HUES64 (cell line): ENCODE measurements at regions not wholly inside any gene's neighbourhood (a gene's known extent, or its start where the extent isn't known, plus 50 kb on each side); places are given as distances from the start of the nearest gene placed in this dataset.
A peak's percentile ranks its signal among the peaks of the same experiment; 100 is the strongest.

ENCODE experiments used
- H3K27ac ChIP-seq: 2 replicates; pipeline ENCODE4 v1.7.0; 2013; ENCODE audit warnings: low read depth, low read length, inconsistent platforms
- H3K27me3 ChIP-seq: 2 replicates; pipeline ENCODE4 v1.6.1; 2013; ENCODE audit warnings: mild to moderate bottlenecking, low read length; ENCODE audit not compliant: insufficient read depth
- H3K36me3 ChIP-seq: 2 replicates; pipeline ENCODE4 v1.6.1; 2013; ENCODE audit warnings: mild to moderate bottlenecking, low read length; ENCODE audit not compliant: insufficient read depth
- H3K4me1 ChIP-seq: 2 replicates; pipeline ENCODE4 v1.6.1; 2013; ENCODE audit warnings: mild to moderate bottlenecking, low read length, moderate library complexity; ENCODE audit not compliant: insufficient read depth
- H3K4me3 ChIP-seq: 2 replicates; pipeline ENCODE4 v1.5.1; 2013; ENCODE audit warnings: mild to moderate bottlenecking, low read length, moderate library complexity
- H3K9ac ChIP-seq: 2 replicates; pipeline ENCODE4 v1.6.1; 2013; ENCODE audit warnings: mild to moderate bottlenecking, low read depth, low read length
- H3K9me3 ChIP-seq: 2 replicates; pipeline ENCODE4 v1.6.1; 2013; ENCODE audit warnings: low read depth, low read length; ENCODE audit not compliant: insufficient read depth
- whole genome bisulfite sequencing: fragments of 150-250, 120-280 bp; methylation state at CpG from one replicate; pipeline ENCODE4 v1.1.7; 2013; ENCODE audit warnings: missing lambda C conversion rate; 5-methylcytosine and 5-hydroxymethylcytosine counted together

DNA sequence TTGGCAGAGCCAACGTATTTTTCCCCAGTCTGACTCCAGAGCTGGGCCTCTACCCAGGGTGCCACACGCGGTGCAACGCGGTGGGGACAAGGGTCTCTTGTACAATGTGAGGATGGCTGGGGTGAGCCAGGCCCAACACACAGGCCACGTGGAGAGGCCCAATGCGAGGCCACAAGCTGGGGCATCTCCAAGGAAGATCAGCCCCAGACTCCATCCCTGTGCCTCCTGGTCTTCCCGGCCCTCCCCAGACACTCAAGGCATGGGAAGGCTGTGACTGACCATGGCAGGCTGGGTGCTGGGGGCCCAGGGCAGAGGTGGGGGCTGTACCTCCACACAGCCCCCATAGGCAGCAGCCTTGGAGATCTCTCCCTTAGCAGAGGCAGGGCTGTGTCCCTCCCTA lies 135.3 kb upstream of the FAM20C start:
- Histone ChIP-seq H3K4me1 (peaks cover 14% of the 10 kb centered on the region), H3K36me3 (no peaks in the 10 kb centered on the region), H3K9me3 (0 out of 2 replicates have a peak, but pooled peaks cover 3% of the 10 kb centered on the region), H3K4me3 (no peak overlapping the region), H3K27me3 (no peaks in the 10 kb centered on the region), H3K27ac (no peak overlapping the region), H3K9ac (no peak overlapping the region)
- WGBS = 94% methylated on average over 8 of the region's 8 CpGs

DNA sequence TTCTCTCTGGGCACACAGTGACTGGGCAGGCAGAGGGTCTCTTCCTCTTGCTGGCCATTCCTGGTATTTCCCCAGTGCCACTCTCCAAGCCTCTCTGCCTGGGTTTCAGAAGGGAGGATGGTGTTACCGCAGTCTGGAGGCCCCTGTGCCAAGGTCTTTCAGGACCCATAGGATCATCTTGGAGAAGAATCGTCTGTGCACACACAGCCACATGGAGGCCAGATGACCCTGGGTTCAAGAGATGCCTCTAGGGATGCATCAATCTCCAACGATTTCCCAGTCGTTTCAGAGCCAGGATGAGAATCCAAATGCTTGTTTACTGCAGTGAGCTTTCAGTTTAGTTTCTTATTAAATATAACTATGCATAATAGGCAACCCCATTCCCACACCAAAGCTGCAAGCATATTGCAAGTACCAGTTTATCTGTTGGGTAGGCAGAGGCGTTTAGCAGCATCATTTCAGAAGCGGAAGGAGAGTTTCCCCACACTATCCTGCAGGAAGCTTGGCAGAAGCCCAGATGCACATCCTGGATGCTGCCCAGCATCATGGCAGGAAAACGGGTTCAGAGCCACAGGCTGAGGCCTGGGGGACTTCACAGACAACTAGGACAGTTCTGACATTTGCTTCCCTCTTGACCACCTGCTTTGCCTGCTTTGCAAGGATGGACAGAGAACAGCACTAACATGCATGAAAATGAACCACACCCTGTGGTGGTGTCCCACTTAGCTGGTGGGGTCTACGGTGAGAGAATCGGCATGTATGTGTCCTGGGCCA lies 134.7 kb upstream of the FAM20C start:
- Histone ChIP-seq H3K36me3 (no peaks in the 10 kb centered on the region), H3K4me1 (peaks cover 14% of the 10 kb centered on the region), H3K27ac (no peak overlapping the region), H3K9ac (no peak overlapping the region), H3K9me3 (0 out of 2 replicates have a peak, but pooled peaks cover 3% of the 10 kb centered on the region), H3K4me3 (no peak overlapping the region), H3K27me3 (no peaks in the 10 kb centered on the region)
- 94% methylated on average over 9 of the region's 9 CpGs for WGBS

DNA sequence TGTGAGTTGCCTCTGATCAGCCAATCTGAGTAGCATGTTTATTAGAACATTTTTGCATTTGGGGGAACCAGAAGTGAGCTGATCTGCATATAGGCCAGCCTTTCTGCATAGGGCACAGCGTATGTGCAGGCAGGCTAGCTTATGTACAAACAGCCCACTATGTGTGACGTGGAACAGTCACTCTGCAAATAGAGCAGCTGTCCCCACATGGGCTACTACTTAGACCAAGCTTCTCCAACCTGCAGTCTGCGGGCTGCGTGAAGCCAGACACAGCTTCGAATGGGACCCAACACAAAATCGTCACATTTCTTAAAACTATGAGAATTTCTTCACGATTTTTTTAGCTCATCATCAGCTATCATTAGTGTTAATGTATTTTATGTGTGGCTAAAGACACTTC lies 134.1 kb upstream of the FAM20C start:
- Histone ChIP-seq H3K4me1 (peaks cover 14% of the 10 kb centered on the region), H3K27ac (no peak overlapping the region), H3K9ac (no peak overlapping the region), H3K4me3 (no peak overlapping the region), H3K27me3 (no peaks in the 10 kb centered on the region), H3K36me3 (no peaks in the 10 kb centered on the region), H3K9me3 (0 out of 2 replicates have a peak, but pooled peaks cover 2% of the 10 kb centered on the region)
- WGBS = 90% methylated on average over 7 of the region's 7 CpGs

DNA sequence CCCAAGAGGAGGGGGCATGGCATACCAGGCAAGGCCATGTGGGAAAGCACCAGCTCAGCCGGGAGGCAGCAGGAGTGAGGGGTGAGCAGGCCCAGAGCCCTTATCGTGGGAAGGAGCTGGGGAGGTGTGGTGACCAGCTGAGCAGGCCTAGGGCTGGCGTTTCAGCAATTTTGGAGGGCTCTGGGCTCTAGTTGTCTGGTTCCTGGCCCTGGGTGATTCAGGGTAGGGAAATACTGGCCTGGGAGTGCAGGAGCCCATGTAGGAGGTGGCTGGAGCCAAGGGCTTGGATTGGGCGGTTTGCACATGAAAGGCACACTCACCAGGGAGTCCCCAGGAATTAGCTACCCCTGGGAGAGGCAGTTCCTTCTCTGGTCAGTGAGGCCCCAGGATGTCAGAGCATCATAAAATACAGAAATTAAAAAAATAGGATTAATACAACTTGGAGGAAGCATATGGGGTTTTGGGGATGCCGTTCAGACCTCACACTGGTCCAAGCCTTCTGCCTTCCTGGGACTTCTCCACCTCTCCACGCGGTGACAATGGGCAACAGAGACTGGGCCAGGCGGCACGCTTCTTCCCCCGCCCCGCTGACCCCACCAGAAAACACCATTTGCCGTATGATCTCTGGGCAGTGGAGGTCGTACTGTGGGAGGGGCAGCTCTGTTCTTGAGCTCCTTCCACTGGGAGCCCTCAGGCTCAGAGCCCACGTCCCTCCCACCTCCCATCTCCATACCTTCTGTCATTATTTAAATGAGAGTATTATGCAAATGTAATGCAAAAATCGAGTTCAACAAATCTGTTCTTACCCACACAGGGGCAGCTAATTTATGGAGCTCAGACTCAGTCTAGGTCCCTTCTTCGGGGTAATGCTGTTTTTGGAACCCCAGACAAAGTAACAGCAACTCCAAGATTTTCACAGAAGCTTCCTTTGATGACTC lies 133.0 kb upstream of the FAM20C start:
- no peak overlapping the region for H3K4me3 ChIP-seq
- 37% methylated on average over 15 of the region's 16 CpGs for WGBS
- no peaks in the 10 kb centered on the region for H3K27me3 ChIP-seq
- no peaks in the 10 kb centered on the region for H3K36me3 ChIP-seq
- H3K9me3 ChIP-seq = no peaks in the 10 kb centered on the region
- peak overlapping the region; percentile 48; the same call in 1 of the 2 replicates for H3K27ac ChIP-seq
- H3K9ac ChIP-seq = no peak overlapping the region
- peaks cover 14% of the 10 kb centered on the region for H3K4me1 ChIP-seq

DNA sequence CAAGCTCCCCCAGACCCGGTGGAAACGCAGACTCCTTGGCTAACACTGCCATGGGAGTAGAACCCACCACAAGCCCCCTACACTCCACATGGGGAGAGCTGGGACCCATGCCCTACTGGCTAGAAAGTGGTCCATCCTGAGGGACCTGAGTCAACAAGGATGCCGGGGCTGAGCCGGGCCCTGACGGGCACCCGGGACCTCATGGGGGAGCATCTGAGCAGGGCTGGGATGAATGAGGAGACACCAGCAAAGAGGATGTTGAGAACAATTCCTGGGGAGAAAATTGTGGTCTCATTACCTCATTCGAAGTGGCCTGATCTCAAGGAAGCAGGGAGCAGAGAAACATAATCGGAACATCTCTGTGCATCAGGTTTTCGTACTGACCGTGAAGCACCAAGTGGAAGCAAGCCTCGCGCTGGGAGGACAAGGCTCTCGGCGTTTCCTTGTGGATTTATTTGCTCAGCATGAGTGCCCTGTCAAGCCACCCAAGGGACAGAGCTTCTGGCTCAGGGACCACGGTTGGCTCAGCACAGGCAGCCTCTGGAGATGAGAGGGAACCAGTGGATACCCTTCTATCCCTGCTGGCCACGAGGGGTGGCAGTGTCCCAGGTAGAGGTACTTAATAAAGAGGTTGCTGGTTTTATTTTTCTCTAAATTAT lies 132.2 kb upstream of the FAM20C start:
- Histone ChIP-seq H3K4me1 (peaks cover 14% of the 10 kb centered on the region), H3K27ac (no peak overlapping the region), H3K4me3 (no peak overlapping the region), H3K9me3 (no peaks in the 10 kb centered on the region), H3K27me3 (no peaks in the 10 kb centered on the region), H3K36me3 (no peaks in the 10 kb centered on the region), H3K9ac (no peak overlapping the region)
- 89% methylated on average over 16 of the region's 16 CpGs for WGBS

DNA sequence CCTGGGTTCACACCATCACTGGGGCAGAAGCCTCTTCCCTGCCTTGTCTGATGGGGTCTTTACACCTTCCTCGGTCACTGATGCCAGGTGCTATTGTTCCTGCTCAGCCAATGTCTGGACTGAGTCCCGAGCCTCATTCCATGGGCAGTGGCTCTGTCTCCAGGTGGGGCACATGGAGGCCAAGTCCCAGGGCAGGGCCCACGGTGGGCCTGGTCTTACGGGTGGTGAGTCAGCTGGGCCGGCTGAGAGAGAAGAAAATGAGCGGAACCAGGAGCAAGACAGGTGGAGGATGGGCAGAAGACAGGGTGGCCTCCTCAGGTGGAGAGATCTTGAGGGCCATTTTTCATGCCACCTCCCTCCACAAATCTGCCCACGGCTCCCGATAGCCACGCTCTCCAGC lies 131.7 kb upstream of the FAM20C start:
- H3K36me3 ChIP-seq = no peaks in the 10 kb centered on the region
- 93% methylated on average over 9 of the region's 9 CpGs for WGBS
- no peaks in the 10 kb centered on the region for H3K27me3 ChIP-seq
- H3K9me3 ChIP-seq = no peaks in the 10 kb centered on the region
- H3K27ac ChIP-seq = no peak overlapping the region
- H3K4me3 ChIP-seq = no peak overlapping the region
- peaks cover 14% of the 10 kb centered on the region for H3K4me1 ChIP-seq
- H3K9ac ChIP-seq = no peak overlapping the region

DNA sequence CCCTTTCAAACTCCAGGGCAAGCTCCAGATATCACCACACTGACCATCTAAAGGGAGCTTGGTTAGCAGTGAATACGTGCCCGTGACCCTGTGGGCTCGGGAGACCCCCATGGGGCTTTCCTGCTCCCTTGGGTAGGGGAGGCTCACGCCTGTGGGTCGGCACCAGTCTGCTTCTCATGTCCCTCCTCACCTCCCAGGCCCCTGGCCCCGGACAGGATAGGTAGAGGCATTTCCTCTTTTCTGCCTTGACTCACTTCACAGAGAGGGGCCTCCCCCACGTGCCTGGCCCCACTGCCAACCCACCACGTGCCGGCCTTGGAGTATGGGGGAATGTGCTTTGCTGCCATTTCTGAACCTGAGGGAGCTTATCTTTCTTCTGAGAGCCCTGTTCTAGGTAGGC lies 131.3 kb upstream of the FAM20C start:
- WGBS = 91% methylated on average over 9 of the region's 9 CpGs
- no peak overlapping the region for H3K4me3 ChIP-seq
- no peak overlapping the region for H3K9ac ChIP-seq

DNA sequence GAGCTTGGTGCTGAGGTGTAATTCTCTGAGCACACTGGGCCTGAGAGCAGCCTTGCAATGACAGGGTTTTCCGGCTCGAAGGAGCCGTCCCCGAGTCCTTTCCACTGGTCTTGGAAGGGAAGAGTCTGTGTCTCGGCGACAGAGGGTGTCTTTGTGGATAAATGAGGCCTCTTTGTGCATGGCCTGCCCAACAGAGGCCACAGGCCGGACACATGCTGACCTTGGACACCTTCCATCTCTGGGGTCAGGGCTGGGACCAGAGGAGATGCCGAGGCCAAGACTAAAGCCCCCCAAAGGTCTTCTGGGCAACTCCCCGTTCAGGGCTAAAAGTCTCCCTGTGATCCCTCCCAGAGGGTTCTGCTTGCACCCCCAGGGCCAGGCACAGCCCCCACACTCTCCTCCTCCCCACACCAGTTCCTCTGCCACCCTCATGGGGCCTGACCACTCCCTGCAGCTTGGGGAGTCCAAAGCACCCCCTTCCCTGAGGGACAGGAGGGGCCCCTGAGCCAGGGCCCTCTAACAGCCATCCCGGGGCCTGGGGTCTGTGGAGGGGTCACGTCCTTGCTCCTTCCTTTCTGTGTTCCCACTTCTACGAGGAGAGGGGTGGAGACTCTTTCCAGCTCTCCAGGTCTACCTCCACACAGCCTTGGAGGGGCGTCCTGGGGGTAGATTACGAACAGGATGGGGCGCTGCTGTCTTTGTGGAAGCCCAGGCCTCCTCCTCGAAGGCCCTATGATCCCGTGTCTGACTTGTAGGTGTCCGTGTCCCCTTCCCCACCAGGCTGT lies 130.6 kb upstream of the FAM20C start:
- Histone ChIP-seq H3K4me1 (peaks cover 14% of the 10 kb centered on the region), H3K27me3 (no peaks in the 10 kb centered on the region), H3K9ac (no peak overlapping the region), H3K4me3 (no peak overlapping the region), H3K36me3 (no peaks in the 10 kb centered on the region), H3K9me3 (no peaks in the 10 kb centered on the region), H3K27ac (no peak overlapping the region)
- 92% methylated on average over 18 of the region's 18 CpGs for WGBS

More for the DNA sequence above, 131.3 kb upstream of the FAM20C start:
- H3K4me1 ChIP-seq = peaks cover 14% of the 10 kb centered on the region
- no peaks in the 10 kb centered on the region for H3K27me3 ChIP-seq
- no peaks in the 10 kb centered on the region for H3K36me3 ChIP-seq
- no peak overlapping the region for H3K27ac ChIP-seq
- H3K9me3 ChIP-seq = no peaks in the 10 kb centered on the region

DNA sequence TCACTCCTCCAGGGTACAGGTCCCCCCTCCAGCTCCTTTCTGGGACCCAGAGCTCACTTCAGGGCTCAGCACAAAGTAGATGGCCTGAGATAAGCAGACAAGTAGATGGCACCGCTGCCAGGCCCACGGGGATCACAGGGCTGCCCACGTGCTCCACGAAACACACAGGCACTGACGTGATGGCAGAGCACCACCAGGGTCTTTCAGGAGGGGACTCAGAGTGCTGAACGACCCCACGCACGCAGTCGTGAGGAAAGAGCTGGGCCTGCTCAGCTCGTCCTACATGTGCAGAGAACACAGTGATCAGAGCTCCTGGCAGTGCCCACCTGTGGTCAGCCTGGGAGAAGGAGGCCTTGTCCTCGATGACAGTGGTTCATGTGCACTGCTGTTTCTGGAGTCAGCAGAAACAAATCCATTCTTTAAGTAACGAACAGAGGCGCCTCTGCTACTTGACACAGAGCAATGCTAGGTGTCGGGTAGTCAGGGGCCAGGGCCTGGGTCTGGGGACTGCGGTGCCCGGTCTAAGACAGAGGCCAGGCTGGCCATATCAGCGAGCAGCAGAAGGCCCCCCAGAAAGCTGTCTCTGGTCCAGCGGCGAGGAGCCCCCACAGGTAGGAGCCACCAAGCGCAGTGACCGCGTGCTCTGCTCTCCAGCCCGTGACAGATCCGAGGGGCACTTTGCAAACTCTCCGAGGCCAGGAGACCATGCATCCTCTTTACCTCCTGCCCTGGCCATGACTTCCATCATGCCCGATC lies 129.8 kb upstream of the FAM20C start:
- H3K36me3 ChIP-seq = no peaks in the 10 kb centered on the region
- no peak overlapping the region for H3K4me3 ChIP-seq
- H3K4me1 ChIP-seq = peaks cover 14% of the 10 kb centered on the region
- no peaks in the 10 kb centered on the region for H3K9me3 ChIP-seq
- H3K27me3 ChIP-seq = no peaks in the 10 kb centered on the region
- WGBS = 92% methylated on average over 26 of the region's 26 CpGs
- H3K9ac ChIP-seq = no peak overlapping the region
- no peak overlapping the region for H3K27ac ChIP-seq

DNA sequence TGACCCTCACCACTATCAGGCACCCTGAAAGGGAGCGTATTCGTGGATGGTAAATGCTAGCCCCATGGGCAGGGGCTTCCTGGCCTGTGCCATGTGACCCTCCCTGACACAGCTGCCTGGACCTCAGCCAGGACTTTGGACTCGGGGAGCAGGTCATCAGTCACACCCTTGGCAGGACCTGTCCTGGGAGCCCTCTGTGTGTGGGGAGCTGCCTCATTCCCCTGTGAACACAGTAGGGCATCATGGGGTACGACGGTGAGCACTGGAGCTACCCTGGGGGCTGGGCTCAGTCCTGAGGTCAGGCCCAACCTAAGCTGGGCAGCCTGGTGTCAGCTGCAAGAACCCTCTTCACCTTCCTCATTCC lies 129.3 kb upstream of the FAM20C start:
- Histone ChIP-seq H3K9me3 (no peaks in the 10 kb centered on the region), H3K4me3 (no peak overlapping the region), H3K9ac (no peak overlapping the region), H3K27ac (no peak overlapping the region), H3K36me3 (no peaks in the 10 kb centered on the region), H3K27me3 (no peaks in the 10 kb centered on the region), H3K4me1 (peaks cover 14% of the 10 kb centered on the region)
- WGBS = 93% methylated on average over 5 of the region's 5 CpGs
